NCI-H524 treated with DMSO at 0.1 percent for 48 hours (cell line): ENCODE measurements at regions not wholly inside any gene's neighbourhood (a gene's known extent, or its start where the extent isn't known, plus 50 kb on each side); places are given as distances from the start of the nearest gene placed in this dataset.

Experiments
- DNase-seq: peaks from one replicate; lab custom pipeline; 2025; lab: John Stamatoyannopoulos, UW

DNA sequence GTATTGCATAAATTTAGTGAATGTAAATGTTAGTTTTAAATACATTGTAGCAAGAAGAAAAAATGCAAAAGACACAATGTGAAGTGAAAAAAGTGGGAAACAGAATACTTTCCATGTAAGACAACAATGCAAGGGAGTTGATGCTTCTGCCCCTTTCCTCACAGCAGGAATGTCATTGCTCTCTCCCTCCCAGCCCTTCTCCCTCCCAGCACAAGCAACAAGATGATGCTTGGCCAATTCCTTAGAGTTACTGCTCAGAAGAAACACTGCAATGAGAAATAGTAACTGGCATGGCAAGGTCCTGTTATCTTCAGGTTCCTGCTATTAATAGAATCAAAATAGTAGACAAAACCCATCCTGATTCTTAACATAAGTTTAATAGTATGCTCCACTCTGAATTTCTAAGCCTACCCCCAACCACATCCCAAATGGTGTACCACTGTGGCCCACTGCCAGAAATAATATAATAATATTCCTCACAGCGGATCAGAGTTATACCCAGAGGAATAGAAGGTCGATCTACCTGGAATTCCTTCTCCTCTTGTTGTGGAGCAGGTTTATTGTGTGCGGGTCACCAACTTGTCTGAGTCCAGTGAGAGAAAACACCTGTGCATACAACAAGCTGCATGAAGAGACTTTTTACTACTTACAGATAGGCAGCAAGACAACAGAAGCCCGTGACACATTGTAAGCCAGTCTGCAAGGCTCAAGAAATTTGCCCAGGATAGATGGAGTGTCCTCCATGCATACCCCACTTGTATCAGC is 69.8 kb upstream of the SLC7A11 start:
- DNase-seq = no peak

DNA sequence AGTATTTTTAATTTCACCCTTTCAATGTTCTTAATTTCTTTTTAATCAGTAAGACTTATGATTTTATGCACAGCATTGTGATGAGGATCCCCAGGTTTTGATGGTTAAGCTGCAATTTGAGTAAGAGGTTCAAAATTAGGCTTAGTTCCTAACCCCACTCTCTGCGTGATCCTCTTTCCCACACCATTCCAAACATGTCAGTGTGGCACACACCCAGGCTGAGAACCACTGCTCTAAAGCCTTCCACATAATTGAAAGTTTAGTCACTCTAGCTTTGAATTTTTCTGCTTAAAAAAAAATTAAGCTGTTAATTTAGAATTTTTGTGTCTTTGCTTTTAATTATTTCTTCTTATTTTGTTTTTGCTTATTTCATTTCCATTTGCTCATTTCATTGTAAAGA is 68.8 kb upstream of the SLC7A11 start:
- DNase-seq = no peak

DNA sequence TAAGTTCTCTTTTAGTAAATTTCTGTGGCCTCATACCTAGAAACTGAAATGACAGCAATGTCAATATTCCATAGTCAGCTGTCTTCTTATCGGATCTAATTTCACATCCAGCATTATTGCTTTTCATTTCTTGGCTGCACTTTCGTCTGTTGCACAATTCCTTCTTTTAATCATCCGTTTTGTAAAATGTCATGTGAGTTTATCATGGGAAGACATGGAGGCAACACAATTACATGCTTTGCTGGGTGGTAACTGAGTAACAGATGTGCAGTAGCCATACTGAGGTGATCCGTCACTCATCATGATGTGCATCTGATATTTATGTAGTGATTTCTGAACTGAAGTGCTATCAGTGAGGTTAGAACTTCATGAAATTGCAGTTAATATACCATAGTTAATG is 68.3 kb upstream of the SLC7A11 start:
- DNase-seq = no peak

DNA sequence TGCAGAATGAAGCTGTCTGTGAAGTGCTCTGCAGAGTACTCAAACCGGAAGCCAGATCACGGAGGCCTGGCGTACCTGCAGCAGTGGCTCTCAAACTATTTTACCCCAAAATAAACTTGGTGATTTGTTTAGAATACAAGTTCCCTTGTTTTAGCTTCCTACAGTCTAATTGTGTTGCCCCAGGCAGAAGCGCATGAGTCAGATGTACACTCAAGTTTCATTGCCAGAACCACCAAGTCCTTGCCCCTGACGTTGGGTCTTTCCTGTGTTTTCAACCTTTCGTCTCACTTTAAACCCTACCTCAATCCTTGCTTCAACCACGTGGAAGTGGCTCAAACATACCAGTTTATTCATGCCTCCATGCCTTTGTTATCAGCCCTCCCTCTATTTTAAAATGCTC is 66.2 kb upstream of the SLC7A11 start:
- no peak for DNase-seq

DNA sequence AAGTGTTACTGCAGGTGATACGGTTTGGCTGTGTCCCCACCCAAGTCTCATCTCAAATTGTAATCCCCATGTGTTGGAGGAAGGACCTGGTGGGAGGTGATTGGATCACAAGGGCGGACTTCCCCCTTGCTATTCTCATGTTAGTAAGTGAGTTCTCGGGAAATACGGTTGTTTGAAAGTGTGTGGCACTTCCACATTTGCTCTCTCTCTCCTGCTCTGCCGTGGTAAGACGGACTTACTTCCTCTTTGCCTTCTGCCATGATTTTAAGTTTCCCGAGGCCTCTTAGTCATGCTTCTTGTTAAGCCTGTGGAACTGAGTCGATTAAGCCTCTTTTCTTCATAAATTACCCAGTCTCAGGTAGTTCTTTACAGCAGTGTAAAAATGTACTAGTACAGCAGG is 65.2 kb upstream of the SLC7A11 start:
- no peak for DNase-seq

DNA sequence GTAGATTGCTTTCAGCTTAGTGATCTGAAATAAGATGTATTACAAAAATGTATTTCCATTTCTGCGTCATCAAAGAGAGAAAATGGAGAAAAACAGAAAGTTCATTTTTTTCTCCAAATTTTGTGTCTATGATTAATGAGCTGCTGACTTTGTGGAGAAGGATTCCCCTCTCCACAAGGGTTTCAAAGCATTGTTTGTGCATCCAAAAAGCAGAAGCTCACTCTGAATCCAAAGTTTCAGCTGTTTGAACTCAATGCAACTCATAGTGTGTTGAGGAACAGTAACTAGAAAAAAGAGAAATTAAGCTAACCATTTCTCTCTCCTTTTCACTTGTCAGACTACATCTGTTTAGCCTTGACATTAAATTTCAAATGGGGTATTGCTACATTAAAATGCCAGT is 62.9 kb upstream of the SLC7A11 start:
- no peak for DNase-seq

DNA sequence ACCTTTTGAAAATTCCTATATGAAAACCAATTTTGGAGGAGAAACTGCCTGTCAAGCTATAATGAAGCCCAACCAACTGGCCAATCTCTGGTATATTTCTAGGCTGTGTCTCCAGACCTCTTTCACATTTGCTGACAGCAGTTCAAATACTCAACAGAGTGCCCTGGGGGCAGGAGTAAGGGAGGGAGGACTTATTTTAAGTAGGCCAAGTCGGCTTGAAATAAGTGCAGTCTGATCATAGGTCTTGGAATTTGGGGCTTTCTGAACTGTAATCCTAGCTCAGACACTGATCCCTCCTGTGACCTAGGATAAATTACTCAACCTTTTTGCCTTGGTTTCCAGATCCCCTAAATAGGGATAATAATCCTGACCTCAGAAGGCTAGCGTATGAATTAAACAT is 59.4 kb upstream of the SLC7A11 start:
- no peak for DNase-seq

- no peak for DNase-seq
Observed at GRCh38 chr4:138300616-138301015, 58.5 kb upstream of the SLC7A11 start.

DNA sequence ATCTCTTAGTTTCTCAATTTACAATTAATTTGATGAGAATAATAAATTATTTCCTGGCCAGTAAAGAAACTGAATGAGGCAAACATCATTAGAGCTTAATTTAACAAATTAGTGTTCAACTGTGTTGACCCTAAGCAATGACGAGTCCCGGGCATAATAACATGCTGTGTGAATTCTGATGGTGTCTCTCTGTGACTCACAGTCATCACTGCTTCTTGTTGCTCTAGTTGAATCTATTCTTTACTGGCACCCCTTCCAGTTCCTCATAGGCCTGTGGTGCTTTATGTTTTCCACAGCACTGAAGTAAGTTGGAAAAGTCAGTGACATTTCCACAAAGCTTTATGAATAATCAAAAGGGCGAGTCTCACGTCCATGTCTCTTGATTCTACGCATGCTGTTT is 57.7 kb upstream of the SLC7A11 start:
- no peak for DNase-seq

GRCh38 chr4:138298866-138299265 is 56.7 kb upstream of the SLC7A11 start:
- no peak for DNase-seq

- no peak for DNase-seq
Observed at GRCh38 chr4:138298431-138298830, 56.3 kb upstream of the SLC7A11 start.

- no peak for DNase-seq
Observed at GRCh38 chr4:138297743-138298405, 55.7 kb upstream of the SLC7A11 start.

- no peak for DNase-seq
Observed at GRCh38 chr4:138292321-138292720, 50.2 kb upstream of the SLC7A11 start.
